Cardiac muscle cell (in vitro differentiated cells and primary cell): ENCODE measurements at regions not wholly inside any gene's neighbourhood (a gene's known extent, or its start where the extent isn't known, plus 50 kb on each side); places are given as distances from the start of the nearest gene placed in this dataset.

Experiments used
- DNase-seq, 2 donors: peaks; one replicate each; pipeline versions ENCODE4 v3.0.0 to v3.0.0-alpha.2; 2010 to 2017; ENCODE audit warnings: low read depth in 1 of 2, low spot score in 1 of 2
- H3K27ac ChIP-seq: fragments of 200-600 bp; sonication (generic); 2 replicates; pipeline ENCODE4 v1.5.1; 2016
- H3K27me3 ChIP-seq: fragments of 200-600 bp; sonication (generic); 2 replicates; pipeline ENCODE4 v1.6.0; 2016; ENCODE audit warnings: control low read depth
- H3K36me3 ChIP-seq: fragments of 200-600 bp; sonication (generic); 2 replicates; pipeline ENCODE4 v1.5.1; 2016; ENCODE audit warnings: control low read depth
- H3K4me1 ChIP-seq: fragments of 200-600 bp; sonication (generic); 2 replicates; pipeline ENCODE4 v1.8.1; 2017; ENCODE audit warnings: low read depth, mild to moderate bottlenecking, mixed run types
- H3K4me3 ChIP-seq: fragments of 200-600 bp; sonication (generic); 2 replicates; pipeline ENCODE4 v1.5.1; 2016; ENCODE audit warnings: mild to moderate bottlenecking
- H3K9me3 ChIP-seq: fragments of 200-600 bp; sonication (generic); 2 replicates; pipeline ENCODE4 v1.5.1; 2017; ENCODE audit warnings: low read depth, mild to moderate bottlenecking, control low read depth
- TF ChIP-seq, protein P1 (sequence below): IDR thresholded peaks from 2 replicates; pipeline ENCODE4 v1.5.1; 2012; ENCODE audit warnings: low read depth, mild to moderate bottlenecking, low read length

DNA sequence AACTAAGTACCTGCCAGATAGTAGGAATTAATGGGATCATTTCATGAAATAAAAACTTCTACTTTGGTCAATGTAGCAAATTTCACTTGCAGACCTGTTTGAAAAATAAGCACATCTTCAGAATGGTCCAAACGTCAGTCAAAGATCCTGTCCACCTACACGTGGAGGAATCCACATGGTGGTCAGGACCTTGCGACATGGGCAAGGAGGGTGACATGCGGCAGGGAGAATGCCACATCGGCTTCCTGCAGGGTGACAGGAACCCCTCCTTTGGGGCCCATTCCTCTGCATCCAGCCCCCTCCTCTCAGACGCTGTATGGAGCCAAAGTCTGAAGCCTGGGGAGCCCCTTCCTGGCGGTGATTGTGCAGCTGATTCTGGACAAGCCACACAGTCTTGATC is 95.5 kb upstream of the MGMT start:
- H3K27me3 ChIP-seq, result no peaks in the 10 kb centered on the region
- DNase-seq, result no peak
- H3K4me1 ChIP-seq, result no peaks in the 10 kb centered on the region
- H3K36me3 ChIP-seq, result no peaks in the 10 kb centered on the region
- no peak overlapping the region for H3K27ac ChIP-seq
- TF ChIP-seq, protein P1, sequence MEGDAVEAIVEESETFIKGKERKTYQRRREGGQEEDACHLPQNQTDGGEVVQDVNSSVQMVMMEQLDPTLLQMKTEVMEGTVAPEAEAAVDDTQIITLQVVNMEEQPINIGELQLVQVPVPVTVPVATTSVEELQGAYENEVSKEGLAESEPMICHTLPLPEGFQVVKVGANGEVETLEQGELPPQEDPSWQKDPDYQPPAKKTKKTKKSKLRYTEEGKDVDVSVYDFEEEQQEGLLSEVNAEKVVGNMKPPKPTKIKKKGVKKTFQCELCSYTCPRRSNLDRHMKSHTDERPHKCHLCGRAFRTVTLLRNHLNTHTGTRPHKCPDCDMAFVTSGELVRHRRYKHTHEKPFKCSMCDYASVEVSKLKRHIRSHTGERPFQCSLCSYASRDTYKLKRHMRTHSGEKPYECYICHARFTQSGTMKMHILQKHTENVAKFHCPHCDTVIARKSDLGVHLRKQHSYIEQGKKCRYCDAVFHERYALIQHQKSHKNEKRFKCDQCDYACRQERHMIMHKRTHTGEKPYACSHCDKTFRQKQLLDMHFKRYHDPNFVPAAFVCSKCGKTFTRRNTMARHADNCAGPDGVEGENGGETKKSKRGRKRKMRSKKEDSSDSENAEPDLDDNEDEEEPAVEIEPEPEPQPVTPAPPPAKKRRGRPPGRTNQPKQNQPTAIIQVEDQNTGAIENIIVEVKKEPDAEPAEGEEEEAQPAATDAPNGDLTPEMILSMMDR, result no peak
- H3K9me3 ChIP-seq, result no peaks in the 10 kb centered on the region
- no peak overlapping the region for H3K4me3 ChIP-seq

DNA sequence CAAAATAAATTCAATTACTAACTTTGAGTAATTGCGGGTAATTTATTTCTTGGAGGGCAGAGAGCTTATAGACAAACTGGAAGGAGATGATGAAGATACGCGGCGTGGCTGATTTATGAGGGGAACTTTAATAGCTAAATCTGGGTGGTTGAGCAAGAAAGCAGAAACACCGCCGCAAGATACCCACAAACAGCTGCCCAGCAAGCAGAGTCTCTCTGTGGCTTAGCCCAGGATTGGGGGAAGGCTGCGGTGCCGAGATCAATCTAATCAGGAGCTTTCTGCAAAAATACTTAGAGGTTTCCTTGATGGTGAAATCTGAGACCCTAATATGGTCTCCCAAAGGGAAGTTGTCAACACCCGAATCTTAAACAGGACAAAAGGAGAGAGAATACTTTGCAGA is 94.9 kb upstream of the MGMT start:
- Histone ChIP-seq H3K9me3 (no peaks in the 10 kb centered on the region), H3K27me3 (no peaks in the 10 kb centered on the region), H3K36me3 (no peaks in the 10 kb centered on the region), H3K4me3 (no peak overlapping the region), H3K27ac (no peak overlapping the region), H3K4me1 (no peaks in the 10 kb centered on the region)
- no peak for DNase-seq
- TF ChIP-seq, protein P1, result no peak

DNA sequence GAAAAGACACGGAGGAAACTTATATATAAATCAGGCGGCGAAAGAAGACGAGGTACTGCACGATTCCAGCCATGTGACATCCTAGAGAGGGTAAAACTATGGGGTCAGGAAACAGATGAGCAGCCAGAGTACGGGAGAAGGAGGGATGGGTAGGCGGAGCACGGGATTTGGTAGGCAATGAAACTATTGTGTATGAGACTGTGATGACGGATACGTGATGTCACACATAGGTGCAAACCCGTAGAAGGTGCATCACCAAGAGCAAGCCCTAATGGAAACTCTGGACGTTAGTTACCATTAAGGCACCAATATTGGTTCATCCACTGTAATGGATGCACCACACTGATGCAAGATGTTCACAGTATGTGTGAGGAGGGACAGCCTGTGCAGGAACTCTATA is 93.8 kb upstream of the MGMT start:
- Histone ChIP-seq H3K27me3 (no peaks in the 10 kb centered on the region), H3K4me3 (no peak overlapping the region), H3K9me3 (no peaks in the 10 kb centered on the region), H3K4me1 (no peaks in the 10 kb centered on the region), H3K27ac (no peak overlapping the region), H3K36me3 (no peaks in the 10 kb centered on the region)
- TF ChIP-seq, protein P1, result no peak
- DNase-seq, result no peak

DNA sequence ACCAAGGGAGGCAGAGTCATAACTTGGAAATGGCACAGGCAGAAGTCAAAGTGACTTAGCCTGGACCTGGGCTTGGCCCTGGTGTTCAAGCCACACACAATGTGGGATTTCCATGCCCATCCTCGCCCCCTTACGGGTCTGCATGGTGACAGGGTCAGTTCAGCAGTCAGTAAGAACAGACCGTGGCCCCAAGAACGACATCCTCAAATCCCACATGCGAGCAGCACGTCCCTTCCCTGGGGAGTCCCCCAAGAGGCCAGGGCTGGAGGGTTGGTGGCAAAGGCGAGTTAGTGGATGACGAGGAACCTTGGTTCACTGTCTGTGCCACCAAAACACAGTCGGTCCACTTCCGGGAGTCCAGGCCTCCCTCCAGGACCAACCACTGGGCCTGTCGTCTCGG is 93.3 kb upstream of the MGMT start:
- TF ChIP-seq, protein P1, result no peak
- no peak for DNase-seq
- no peaks in the 10 kb centered on the region for H3K36me3 ChIP-seq
- no peak overlapping the region for H3K4me3 ChIP-seq
- H3K27ac ChIP-seq, result no peak overlapping the region
- no peaks in the 10 kb centered on the region for H3K9me3 ChIP-seq
- H3K27me3 ChIP-seq, result no peaks in the 10 kb centered on the region
- no peaks in the 10 kb centered on the region for H3K4me1 ChIP-seq

DNA sequence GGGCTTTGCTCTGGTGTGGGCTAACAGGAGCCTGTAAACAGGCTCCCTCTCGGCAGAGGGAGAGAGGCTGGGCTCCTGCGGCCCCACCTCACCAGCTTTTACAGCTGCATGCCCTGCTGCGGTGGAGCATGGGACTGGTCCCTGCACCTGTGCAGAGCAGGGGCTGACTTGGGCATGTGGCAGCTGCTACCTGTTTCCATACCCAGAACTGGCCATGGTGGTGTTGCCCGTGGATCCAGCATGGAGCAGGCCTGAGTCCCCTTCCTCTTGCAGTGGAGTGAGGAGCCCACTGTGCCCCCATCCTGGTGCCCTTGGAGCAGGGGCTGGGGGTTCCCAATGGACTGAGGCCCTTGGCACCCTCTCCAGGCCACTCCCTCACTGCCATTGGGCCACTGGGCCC is 91.9 kb upstream of the MGMT start:
- no peaks in the 10 kb centered on the region for H3K27me3 ChIP-seq
- TF ChIP-seq, protein P1, result no peak

DNA sequence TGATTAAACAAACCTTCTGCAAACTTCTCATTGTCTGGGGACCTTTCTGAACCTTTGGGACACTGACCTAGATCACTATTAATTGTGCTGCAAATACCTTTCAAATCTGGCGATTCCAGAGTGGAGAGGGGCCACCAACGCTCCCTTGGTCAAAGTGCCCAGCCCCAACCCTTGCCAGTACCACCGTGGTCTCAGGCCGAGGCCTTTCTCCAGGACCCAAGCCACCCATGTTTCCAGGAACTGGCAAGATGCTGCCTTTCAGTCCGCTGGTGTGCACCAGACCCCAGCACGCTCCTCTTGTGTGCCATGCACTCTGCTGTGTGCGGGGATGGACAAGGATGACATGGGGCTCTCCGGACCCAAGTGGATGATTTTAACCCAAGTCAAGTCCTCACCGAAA is 91.1 kb upstream of the MGMT start:
- H3K36me3 ChIP-seq, result no peaks in the 10 kb centered on the region
- TF ChIP-seq, protein P1, result no peak

More for the DNA sequence above, 91.9 kb upstream of the MGMT start:
- H3K4me3 ChIP-seq, result no peak overlapping the region
- H3K4me1 ChIP-seq, result no peaks in the 10 kb centered on the region
- DNase-seq, result no peak
- no peaks in the 10 kb centered on the region for H3K36me3 ChIP-seq
- H3K27ac ChIP-seq, result no peak overlapping the region
- H3K9me3 ChIP-seq, result no peaks in the 10 kb centered on the region

More for the DNA sequence above, 91.1 kb upstream of the MGMT start:
- Histone ChIP-seq H3K9me3 (no peaks in the 10 kb centered on the region), H3K27ac (no peak overlapping the region), H3K4me1 (no peaks in the 10 kb centered on the region), H3K27me3 (no peaks in the 10 kb centered on the region), H3K4me3 (no peak overlapping the region)
- DNase-seq, result no peak
